ENCODE measurements at regions not wholly inside any gene's neighbourhood (a gene's known extent, or its start where the extent isn't known, plus 50 kb on each side); places are given as distances from the start of the nearest gene placed in this dataset.

DNA sequence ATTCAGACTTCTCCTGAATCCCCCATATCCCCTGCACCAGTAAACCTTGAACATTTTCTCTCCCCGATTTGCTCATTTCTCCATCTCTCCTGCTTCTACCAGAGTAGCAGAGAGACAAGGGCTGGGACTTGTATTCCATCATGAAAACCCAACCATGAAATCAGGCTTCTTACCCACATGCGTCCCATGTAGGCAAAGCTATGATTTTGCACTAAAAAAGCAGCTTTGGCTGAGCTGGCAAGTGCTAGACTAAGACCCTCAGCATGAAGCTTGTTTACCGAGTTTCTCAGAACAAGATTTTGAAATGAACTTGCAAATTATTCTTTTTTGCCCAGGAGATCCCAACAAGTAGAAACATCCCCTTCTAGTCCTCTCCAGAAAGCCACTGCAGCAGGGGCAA lies 80.3 kb upstream of the RFLNA start:
- TF ChIP-seq, protein P1, sequence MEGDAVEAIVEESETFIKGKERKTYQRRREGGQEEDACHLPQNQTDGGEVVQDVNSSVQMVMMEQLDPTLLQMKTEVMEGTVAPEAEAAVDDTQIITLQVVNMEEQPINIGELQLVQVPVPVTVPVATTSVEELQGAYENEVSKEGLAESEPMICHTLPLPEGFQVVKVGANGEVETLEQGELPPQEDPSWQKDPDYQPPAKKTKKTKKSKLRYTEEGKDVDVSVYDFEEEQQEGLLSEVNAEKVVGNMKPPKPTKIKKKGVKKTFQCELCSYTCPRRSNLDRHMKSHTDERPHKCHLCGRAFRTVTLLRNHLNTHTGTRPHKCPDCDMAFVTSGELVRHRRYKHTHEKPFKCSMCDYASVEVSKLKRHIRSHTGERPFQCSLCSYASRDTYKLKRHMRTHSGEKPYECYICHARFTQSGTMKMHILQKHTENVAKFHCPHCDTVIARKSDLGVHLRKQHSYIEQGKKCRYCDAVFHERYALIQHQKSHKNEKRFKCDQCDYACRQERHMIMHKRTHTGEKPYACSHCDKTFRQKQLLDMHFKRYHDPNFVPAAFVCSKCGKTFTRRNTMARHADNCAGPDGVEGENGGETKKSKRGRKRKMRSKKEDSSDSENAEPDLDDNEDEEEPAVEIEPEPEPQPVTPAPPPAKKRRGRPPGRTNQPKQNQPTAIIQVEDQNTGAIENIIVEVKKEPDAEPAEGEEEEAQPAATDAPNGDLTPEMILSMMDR (IDR thresholded peaks at IDR 0.05; ENCODE audit: control extremely low read depth in 1 of 3, insufficient read depth in 1 of 3, low read depth in 1 of 3, low read length in 3 of 3) = no peak
- TF ChIP-seq CHD2 (IDR thresholded peaks at IDR 0.05; ENCODE audit: low read length) (no peak), NRF1 (IDR thresholded peaks at IDR 0.05; ENCODE audit: low read depth, low read length) (no peak), POLR2AphosphoS5 (IDR thresholded peaks at IDR 0.05; ENCODE audit: low read depth, low read length) (no peak), SP2 (IDR thresholded peaks at IDR 0.05; ENCODE audit: low read length) (no peak), TCF12 (IDR thresholded peaks at IDR 0.05; ENCODE audit: low read depth, low read length) (no peak), POLR2A (IDR thresholded peaks at IDR 0.05; ENCODE audit: control extremely low read depth in 1 of 2, low read depth in 2 of 2, low read length in 2 of 2) (no peak), KDM1A (IDR thresholded peaks at IDR 0.05; ENCODE audit: borderline replicate concordance, low read length) (no peak)
